T-cell (primary cell): ENCODE measurements at regions not wholly inside any gene's neighbourhood (a gene's known extent, or its start where the extent isn't known, plus 50 kb on each side); places are given as distances from the start of the nearest gene placed in this dataset.

Experiments
- ATAC-seq, 4 experiments: fragments of 200-7000 bp in 3 of 4; fragments of 150-1000 bp in 1 of 4; cut with Tn5 transposase; replicated peaks in 1 of 4; 1 replicate in 3 of 4; 2 replicates in 1 of 4; pipeline ENCODE4 v1.10.0; 2021; ENCODE audit warnings: moderate library complexity in 3 of 4, mild to moderate bottlenecking in 2 of 4, moderate number of reproducible peaks in 1 of 4
- CTCF ChIA-PET, 2 donors: fragments of 300-600 bp; sonication (Branson Sonifier 250); formaldehyde crosslinking; loops; one replicate each; lab custom pipeline; 2022; ENCODE audit warnings: antibody characterized with exemption in 2 of 2; lab: Charles Lee
- POLR2A ChIA-PET, 2 donors: fragments of 300-600 bp; sonication (Branson Sonifier 250); formaldehyde crosslinking; loops; one replicate each; lab custom pipeline; 2022; ENCODE audit warnings: antibody characterized with exemption in 2 of 2; lab: Charles Lee
- DNase-seq, 35 experiments: peaks; one replicate each; pipeline versions ENCODE4 v3.0.0 to v3.0.0-alpha.2; 2013 to 2023
- H3K27ac ChIP-seq: one replicate; pipeline ENCODE4 v1.5.1; 2013; ENCODE audit warnings: low read length
- H3K27me3 ChIP-seq, 2 experiments: replicated peaks in 1 of 2; 1 replicate in 1 of 2; 2 replicates in 1 of 2; pipeline versions ENCODE4 v1.6.1 to v1.7.0; 2013; ENCODE audit warnings: low read length in 1 of 2, mixed read lengths in 1 of 2; ENCODE audit not compliant: control insufficient read depth in 2 of 2, insufficient read depth in 2 of 2; ENCODE audit errors: extremely low read depth in 1 of 2
- H3K36me3 ChIP-seq, 2 donors: 1 replicate in 1 of 2; 2 replicates in 1 of 2; pipeline versions ENCODE4 v1.6.1 to v1.7.0; 2013; ENCODE audit warnings: low read length in 1 of 2; ENCODE audit not compliant: control insufficient read depth in 2 of 2, insufficient read depth in 1 of 2; ENCODE audit errors: extremely low read depth in 1 of 2
- H3K4me1 ChIP-seq, 2 experiments: 1 replicate in 1 of 2; 2 replicates in 1 of 2; pipeline versions ENCODE4 v1.6.1 to v1.7.0; 2013; ENCODE audit warnings: low read length in 2 of 2, mixed read lengths in 1 of 2; ENCODE audit not compliant: insufficient read depth in 2 of 2, control insufficient read depth in 1 of 2; ENCODE audit errors: extremely low read depth in 1 of 2
- H3K4me3 ChIP-seq, 2 donors: 1 replicate in 1 of 2; 2 replicates in 1 of 2; pipeline versions ENCODE4 v1.5.1 to v1.7.0; 2013; ENCODE audit warnings: mild to moderate bottlenecking in 2 of 2, low read length in 1 of 2, moderate library complexity in 1 of 2; ENCODE audit not compliant: control insufficient read depth in 1 of 2; ENCODE audit errors: extremely low read depth in 1 of 2
- H3K9me3 ChIP-seq: 2 replicates; pipeline ENCODE4 v1.7.0; 2013
- H3K27ac Mint-ChIP-seq, 2 donors: one replicate each; pipeline ENCODE4 v1.8.0; 2020 to 2021; ENCODE audit warnings: mild to moderate bottlenecking in 2 of 2, mixed read lengths in 2 of 2
- H3K27me3 Mint-ChIP-seq, 2 donors: one replicate each; pipeline ENCODE4 v1.8.0; 2021 to 2022; ENCODE audit warnings: mixed read lengths in 2 of 2
- H3K36me3 Mint-ChIP-seq: one replicate; pipeline ENCODE4 v1.8.0; 2021; ENCODE audit warnings: mixed read lengths
- H3K4me1 Mint-ChIP-seq, 3 donors: one replicate each; pipeline ENCODE4 v1.8.0; 2020 to 2022; ENCODE audit warnings: mixed read lengths in 3 of 3, mild to moderate bottlenecking in 1 of 3
- H3K4me3 Mint-ChIP-seq, 3 donors: one replicate each; pipeline ENCODE4 v1.8.0; 2020 to 2022; ENCODE audit warnings: mild to moderate bottlenecking in 3 of 3, mixed read lengths in 3 of 3, moderate library complexity in 3 of 3
- H3K9me3 Mint-ChIP-seq, 3 donors: one replicate each; pipeline ENCODE4 v1.8.0; 2020 to 2022; ENCODE audit warnings: mixed read lengths in 3 of 3
- WGBS: methylation state at CpG from one replicate; pipeline ENCODE4 v1.1.5; 2013; ENCODE audit warnings: missing lambda C conversion rate; ENCODE audit not compliant: insufficient coverage; 5-methylcytosine and 5-hydroxymethylcytosine counted together

- WGBS, result no CpG with 5 or more reads among the region's 2 CpGs
- ChIA-PET CTCF (no interaction called here), POLR2A (no interaction called here)
- Mint-ChIP-seq H3K27ac (no peak overlapping the region), H3K4me3 (no peak overlapping the region), H3K36me3 (no peaks in the 10 kb centered on the region), H3K27me3 (no peaks in the 10 kb centered on the region), H3K4me1 (no peaks in the 10 kb centered on the region), H3K9me3 (peaks cover 10 to 30% (median 19%) of the 10 kb centered on the region in 3 donors)
- no peaks in the 10 kb centered on the region for H3K36me3 ChIP-seq
- H3K27me3 ChIP-seq, result no peaks in the 10 kb centered on the region
- H3K9me3 ChIP-seq, result no peaks in the 10 kb centered on the region
- no peak overlapping the region for H3K4me3 ChIP-seq
- no peak for ATAC-seq
- no peak overlapping the region for H3K27ac ChIP-seq
- H3K4me1 ChIP-seq, result no peaks in the 10 kb centered on the region
- DNase-seq, result no peak
Measured at GRCh38 chr4:130648570-130648969, 1552.6 kb downstream of the C4orf33 start.

- 82% methylated on average over 3 of the region's 6 CpGs for WGBS
- Histone ChIP-seq H3K27ac (no peak overlapping the region), H3K27me3 (no peaks in the 10 kb centered on the region), H3K4me3 (no peak overlapping the region), H3K9me3 (no peaks in the 10 kb centered on the region), H3K4me1 (no peaks in the 10 kb centered on the region), H3K36me3 (no peaks in the 10 kb centered on the region)
- ATAC-seq (no peak), DNase-seq (no peak)
- H3K9me3 Mint-ChIP-seq, result peaks cover 15 to 49% (median 24%) of the 10 kb centered on the region in 3 donors
- no peaks in the 10 kb centered on the region for H3K36me3 Mint-ChIP-seq
- no peak overlapping the region for H3K4me3 Mint-ChIP-seq
- ChIA-PET POLR2A (no interaction called here), CTCF (no interaction called here)
- H3K4me1 Mint-ChIP-seq, result no peaks in the 10 kb centered on the region
- no peak overlapping the region for H3K27ac Mint-ChIP-seq
- no peaks in the 10 kb centered on the region for H3K27me3 Mint-ChIP-seq
Measured at GRCh38 chr4:130653842-130654241, 1557.9 kb downstream of the C4orf33 start.

- Mint-ChIP-seq H3K27me3 (no peaks in the 10 kb centered on the region), H3K27ac (no peak overlapping the region), H3K4me3 (no peak overlapping the region), H3K4me1 (no peaks in the 10 kb centered on the region), H3K9me3 (peaks cover 0 to 16% (median 15%) of the 10 kb centered on the region in 3 donors), H3K36me3 (no peaks in the 10 kb centered on the region)
- no CpG with 5 or more reads among the region's 2 CpGs for WGBS
- H3K9me3 ChIP-seq, result no peaks in the 10 kb centered on the region
- ChIA-PET CTCF (no interaction called here), POLR2A (no interaction called here)
- no peaks in the 10 kb centered on the region for H3K36me3 ChIP-seq
- H3K27me3 ChIP-seq, result no peaks in the 10 kb centered on the region
- no peak overlapping the region for H3K4me3 ChIP-seq
- ATAC-seq, result no peak
- no peak overlapping the region for H3K27ac ChIP-seq
- no peak for DNase-seq
- H3K4me1 ChIP-seq, result no peaks in the 10 kb centered on the region
Measured at GRCh38 chr4:130659320-130659719, 1563.4 kb downstream of the C4orf33 start.

GRCh38 chr4:130668859-130669258 lies 1572.9 kb downstream of the C4orf33 start:
- H3K27ac ChIP-seq, result no peak overlapping the region
- no peak overlapping the region for H3K4me3 ChIP-seq
- ChIA-PET CTCF (no interaction called here), POLR2A (no interaction called here)
- Mint-ChIP-seq H3K4me3 (no peak overlapping the region), H3K4me1 (no peaks in the 10 kb centered on the region), H3K36me3 (no peaks in the 10 kb centered on the region), H3K27ac (no peak overlapping the region), H3K27me3 (no peaks in the 10 kb centered on the region), H3K9me3 (peaks cover 9 to 12% (median 12%) of the 10 kb centered on the region in 3 donors)
- ATAC-seq (no peak), DNase-seq (no peak)
- no peaks in the 10 kb centered on the region for H3K4me1 ChIP-seq
- no peaks in the 10 kb centered on the region for H3K36me3 ChIP-seq
- H3K27me3 ChIP-seq, result no peaks in the 10 kb centered on the region
- no peaks in the 10 kb centered on the region for H3K9me3 ChIP-seq
- 92% methylated on average over 2 of the region's 3 CpGs for WGBS

- WGBS, result 42% methylated on average over 2 of the region's 2 CpGs
- peaks cover under 1 to 16% (median 9%) of the 10 kb centered on the region in 3 donors for H3K9me3 Mint-ChIP-seq
- no peak overlapping the region for H3K27ac Mint-ChIP-seq
- Histone ChIP-seq H3K9me3 (no peaks in the 10 kb centered on the region), H3K27me3 (no peaks in the 10 kb centered on the region), H3K36me3 (no peaks in the 10 kb centered on the region), H3K27ac (no peak overlapping the region), H3K4me3 (no peak overlapping the region), H3K4me1 (no peaks in the 10 kb centered on the region)
- no peaks in the 10 kb centered on the region for H3K4me1 Mint-ChIP-seq
- CTCF ChIA-PET, result interaction anchor here in 1 of 2 donors (0.7 kb wide), 1 partner anchor 149 kb away, joined by 3 read pairs; no protein-coding TSS in a partner anchor
- no peak overlapping the region for H3K4me3 Mint-ChIP-seq
- no peaks in the 10 kb centered on the region for H3K27me3 Mint-ChIP-seq
- POLR2A ChIA-PET, result interaction anchor here in 1 of 2 donors (0.6 kb wide), 1 partner anchor 113 kb away, joined by 4 read pairs; no protein-coding TSS in a partner anchor
- no peak for DNase-seq
- no peak for ATAC-seq
- H3K36me3 Mint-ChIP-seq, result no peaks in the 10 kb centered on the region
Measured at GRCh38 chr4:130675266-130675665, 1579.3 kb downstream of the C4orf33 start.

DNA sequence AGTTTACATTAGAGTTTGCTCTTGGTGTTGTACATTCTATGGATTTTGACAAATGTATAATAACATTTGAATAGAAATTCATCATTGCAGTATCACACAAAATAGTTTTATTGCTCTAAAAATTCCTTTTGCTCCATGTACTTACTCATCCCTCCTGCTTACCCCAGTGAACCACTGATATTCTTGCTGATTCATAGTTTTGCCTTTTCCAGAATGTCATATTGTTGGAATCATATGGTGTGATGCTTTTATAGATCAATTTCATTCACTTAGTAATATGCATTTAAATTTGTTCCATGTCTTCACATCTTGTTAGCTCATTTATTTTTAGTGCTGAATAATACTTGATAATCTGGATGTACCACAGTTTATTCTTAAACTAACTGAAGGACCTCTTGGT lies 1593.2 kb downstream of the C4orf33 start:
- Histone ChIP-seq H3K9me3 (no peaks in the 10 kb centered on the region), H3K4me1 (no peaks in the 10 kb centered on the region), H3K4me3 (no peak overlapping the region), H3K27ac (no peak overlapping the region), H3K27me3 (no peaks in the 10 kb centered on the region), H3K36me3 (no peaks in the 10 kb centered on the region)
- ATAC-seq (no peak), DNase-seq (no peak)
- H3K27me3 Mint-ChIP-seq, result no peaks in the 10 kb centered on the region
- H3K4me3 Mint-ChIP-seq, result no peak overlapping the region
- CTCF ChIA-PET, result no interaction called here
- H3K9me3 Mint-ChIP-seq, result peaks cover 0 to 4% (median 0%) of the 10 kb centered on the region in 3 donors
- POLR2A ChIA-PET, result no interaction called here
- H3K36me3 Mint-ChIP-seq, result no peaks in the 10 kb centered on the region
- H3K27ac Mint-ChIP-seq, result no peak overlapping the region
- H3K4me1 Mint-ChIP-seq, result no peaks in the 10 kb centered on the region

- Histone ChIP-seq H3K36me3 (no peaks in the 10 kb centered on the region), H3K27ac (no peak overlapping the region), H3K4me1 (no peaks in the 10 kb centered on the region), H3K27me3 (no peaks in the 10 kb centered on the region), H3K4me3 (no peak overlapping the region), H3K9me3 (no peaks in the 10 kb centered on the region)
- H3K27me3 Mint-ChIP-seq, result no peaks in the 10 kb centered on the region
- 100% methylated on average over 1 of the region's 2 CpGs for WGBS
- ChIA-PET CTCF (no interaction called here), POLR2A (no interaction called here)
- H3K9me3 Mint-ChIP-seq, result peaks cover 5 to 7% (median 7%) of the 10 kb centered on the region in 3 donors
- H3K4me1 Mint-ChIP-seq, result no peaks in the 10 kb centered on the region
- no peak overlapping the region for H3K27ac Mint-ChIP-seq
- no peak overlapping the region for H3K4me3 Mint-ChIP-seq
- ATAC-seq (no peak), DNase-seq (no peak)
- no peaks in the 10 kb centered on the region for H3K36me3 Mint-ChIP-seq
Measured at GRCh38 chr4:130698251-130698650, 1602.3 kb downstream of the C4orf33 start.
